ENCODE measurements at regions not wholly inside any gene's neighbourhood (a gene's known extent, or its start where the extent isn't known, plus 50 kb on each side); places are given as distances from the start of the nearest gene placed in this dataset.

DNA sequence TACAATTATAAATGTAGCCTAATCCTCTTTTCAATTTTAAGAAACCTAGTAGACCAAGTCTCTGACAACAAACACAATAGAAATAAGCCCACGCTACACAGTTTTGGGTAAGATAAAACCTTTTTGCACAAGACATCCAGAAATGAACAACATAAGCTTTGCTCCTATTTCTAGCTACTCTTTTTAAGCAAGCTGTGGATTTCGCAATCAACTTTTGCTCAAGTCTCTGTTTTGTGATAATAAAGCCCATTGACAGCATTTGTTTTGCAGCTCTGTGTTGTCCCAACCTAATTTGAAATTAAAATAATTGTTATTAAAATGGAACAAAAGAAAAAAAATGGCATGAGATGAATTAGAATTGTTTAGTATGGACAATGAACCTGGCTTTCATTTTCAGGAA is 287.9 kb upstream of the PUDP start:
- ATAC-seq (no peak), DNase-seq (no peak)
- Histone ChIP-seq H3K27me3 (no peaks in the 10 kb centered on the region), H3K4me3 (no peak overlapping the region), H3K36me3 (no peaks in the 10 kb centered on the region), H3K4me1 (no peaks in the 10 kb centered on the region), H3K27ac (no peak overlapping the region), H3K9me3 (peaks cover 0 to 6% (median 0%) of the 10 kb centered on the region in 11 donors)
- intact Hi-C loops (cut with DNase I), result no loop called here
- 77 to 91% methylated on average over 2 of the region's 2 CpGs for WGBS, 2 donors
- TF ChIP-seq, protein P1, sequence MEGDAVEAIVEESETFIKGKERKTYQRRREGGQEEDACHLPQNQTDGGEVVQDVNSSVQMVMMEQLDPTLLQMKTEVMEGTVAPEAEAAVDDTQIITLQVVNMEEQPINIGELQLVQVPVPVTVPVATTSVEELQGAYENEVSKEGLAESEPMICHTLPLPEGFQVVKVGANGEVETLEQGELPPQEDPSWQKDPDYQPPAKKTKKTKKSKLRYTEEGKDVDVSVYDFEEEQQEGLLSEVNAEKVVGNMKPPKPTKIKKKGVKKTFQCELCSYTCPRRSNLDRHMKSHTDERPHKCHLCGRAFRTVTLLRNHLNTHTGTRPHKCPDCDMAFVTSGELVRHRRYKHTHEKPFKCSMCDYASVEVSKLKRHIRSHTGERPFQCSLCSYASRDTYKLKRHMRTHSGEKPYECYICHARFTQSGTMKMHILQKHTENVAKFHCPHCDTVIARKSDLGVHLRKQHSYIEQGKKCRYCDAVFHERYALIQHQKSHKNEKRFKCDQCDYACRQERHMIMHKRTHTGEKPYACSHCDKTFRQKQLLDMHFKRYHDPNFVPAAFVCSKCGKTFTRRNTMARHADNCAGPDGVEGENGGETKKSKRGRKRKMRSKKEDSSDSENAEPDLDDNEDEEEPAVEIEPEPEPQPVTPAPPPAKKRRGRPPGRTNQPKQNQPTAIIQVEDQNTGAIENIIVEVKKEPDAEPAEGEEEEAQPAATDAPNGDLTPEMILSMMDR (IDR thresholded peaks at IDR 0.05), result no peak

DNA sequence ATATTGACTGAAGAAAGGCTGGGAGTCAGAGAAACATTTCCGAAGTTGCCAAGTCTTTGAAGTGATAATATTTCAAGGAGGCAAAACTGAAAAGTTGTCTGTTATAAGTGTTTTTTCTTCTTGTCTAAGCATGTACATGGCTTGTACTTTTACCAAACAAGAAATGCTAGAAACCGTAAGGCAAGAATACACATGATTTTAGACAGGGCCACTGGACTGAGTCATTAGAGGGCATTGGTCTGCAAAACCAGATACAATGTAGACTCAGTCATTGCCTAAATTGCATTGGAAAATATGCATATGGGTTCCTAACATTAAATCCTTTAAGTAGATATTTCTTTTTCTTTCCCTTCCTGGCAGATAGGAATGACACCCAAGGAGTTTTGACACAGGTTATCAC is 284.9 kb upstream of the PUDP start:
- H3K27ac ChIP-seq, result no peak overlapping the region
- TF ChIP-seq, protein P1 (IDR thresholded peaks at IDR 0.05), result no peak
- no peaks in the 10 kb centered on the region for H3K4me1 ChIP-seq
- no peak for DNase-seq
- no peak for ATAC-seq
- intact Hi-C loops (cut with DNase I), result no loop called here
- H3K9me3 ChIP-seq, result no peaks in the 10 kb centered on the region
- no peaks in the 10 kb centered on the region for H3K27me3 ChIP-seq
- 83 to 89% methylated on average over 2 of the region's 2 CpGs for WGBS, 2 donors
- H3K36me3 ChIP-seq, result no peaks in the 10 kb centered on the region
- H3K4me3 ChIP-seq, result no peak overlapping the region

DNA sequence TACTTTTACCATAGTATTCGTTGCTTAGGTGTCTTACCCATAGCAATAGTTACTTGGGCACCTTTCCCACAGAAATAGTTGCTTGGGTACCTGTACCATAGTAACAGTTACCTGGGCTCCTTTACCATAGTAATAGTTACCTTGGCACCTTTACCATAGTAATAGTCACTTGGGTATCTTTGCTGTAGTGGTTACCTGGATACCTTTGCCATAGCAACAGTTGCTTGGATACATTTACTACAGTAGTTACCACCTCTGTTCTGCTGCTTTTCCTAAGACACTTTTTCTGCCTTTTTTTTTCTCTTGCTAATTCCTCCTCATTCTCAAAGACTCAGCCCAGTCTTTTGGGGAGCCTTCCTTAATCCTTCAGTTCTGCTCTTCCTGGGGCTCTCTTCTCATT is 272.8 kb upstream of the PUDP start:
- H3K27ac ChIP-seq, result no peak overlapping the region
- no peaks in the 10 kb centered on the region for H3K9me3 ChIP-seq
- H3K4me3 ChIP-seq, result no peak overlapping the region
- no peaks in the 10 kb centered on the region for H3K36me3 ChIP-seq
- no peaks in the 10 kb centered on the region for H3K27me3 ChIP-seq
- ATAC-seq (no peak), DNase-seq (no peak)
- WGBS, 2 donors, result 82 to 89% methylated on average over 1 of the region's 1 CpG
- TF ChIP-seq, protein P1 (IDR thresholded peaks at IDR 0.05), result no peak
- no peaks in the 10 kb centered on the region for H3K4me1 ChIP-seq
- intact Hi-C loops (cut with DNase I), result no loop called here

DNA sequence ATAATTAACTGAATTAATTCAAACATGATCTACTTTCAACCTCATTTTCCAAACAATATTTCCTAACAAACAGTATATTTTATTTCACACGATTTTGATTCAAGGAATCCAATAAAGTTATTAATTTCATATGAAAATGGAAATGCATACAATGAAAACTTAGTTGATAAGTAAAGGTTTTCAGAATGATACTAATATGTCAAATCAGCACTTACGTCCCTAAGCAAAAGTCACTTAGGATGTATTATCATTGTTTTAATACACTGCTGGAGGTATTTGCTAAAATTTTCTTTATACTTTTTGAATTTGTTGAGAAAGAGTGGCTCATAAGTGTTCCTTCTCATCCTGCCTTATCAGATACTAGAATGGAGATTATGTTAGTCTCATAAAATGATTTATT is 266.8 kb upstream of the PUDP start:
- 77 to 84% methylated on average over 2 of the region's 2 CpGs for WGBS, 2 donors
- H3K27ac ChIP-seq, result no peak overlapping the region
- H3K9me3 ChIP-seq, result peaks cover 0 to 5% (median 0%) of the 10 kb centered on the region in 11 donors
- no peak overlapping the region for H3K4me3 ChIP-seq
- TF ChIP-seq, protein P1 (IDR thresholded peaks at IDR 0.05), result no peak
- ATAC-seq, result no peak
- H3K4me1 ChIP-seq, result no peaks in the 10 kb centered on the region
- DNase-seq, result no peak
- H3K27me3 ChIP-seq, result no peaks in the 10 kb centered on the region
- intact Hi-C loops (cut with DNase I), result no loop called here
- no peaks in the 10 kb centered on the region for H3K36me3 ChIP-seq

DNA sequence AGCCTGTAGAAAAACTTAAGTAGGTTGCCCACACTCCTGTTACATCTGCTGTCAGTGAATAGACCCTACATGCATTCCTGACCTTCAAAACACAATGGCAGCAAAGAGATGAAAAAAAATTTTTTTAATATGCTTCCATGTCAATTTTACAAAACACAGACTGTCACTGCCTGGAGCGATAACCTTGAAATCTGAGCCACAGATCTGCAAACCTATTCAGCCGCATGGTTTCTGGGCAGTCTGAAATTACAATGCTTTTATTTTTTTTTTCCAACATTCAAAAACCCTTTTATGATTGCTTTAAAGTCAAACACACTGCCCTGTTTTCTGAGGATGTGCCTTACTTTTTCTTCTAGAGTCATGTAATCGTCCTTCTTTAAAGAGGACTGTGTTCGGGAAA is 264.9 kb upstream of the PUDP start:
- intact Hi-C loops (cut with DNase I), result no loop called here
- no peak for DNase-seq
- H3K4me1 ChIP-seq, result no peaks in the 10 kb centered on the region
- H3K9me3 ChIP-seq, result peaks cover 0 to 5% (median 0%) of the 10 kb centered on the region in 11 donors
- H3K27me3 ChIP-seq, result no peaks in the 10 kb centered on the region
- H3K4me3 ChIP-seq, result no peak overlapping the region
- TF ChIP-seq, protein P1 (IDR thresholded peaks at IDR 0.05), result no peak
- no peak overlapping the region for H3K27ac ChIP-seq
- 69 to 72% methylated on average over 4 of the region's 4 CpGs for WGBS, 2 donors
- H3K36me3 ChIP-seq, result no peaks in the 10 kb centered on the region
- no peak for ATAC-seq

All from heart right ventricle (tissue), 16 donors.